ENCODE measurements at regions not wholly inside any gene's neighbourhood (a gene's known extent, or its start where the extent isn't known, plus 50 kb on each side); places are given as distances from the start of the nearest gene placed in this dataset.
"Not testable (repeated sequence)": the region's sequence is repeated elsewhere in the genome, so short reads cannot be mapped to it uniquely, and the experiment has no call there.

GRCh38 chr16:7233975-7234374 lies 98.7 kb upstream of the RBFOX1 start:
- H3K79me2 ChIP-seq (ENCODE audit: control insufficient read depth, low read length) = no peaks in the 10 kb centered on the region
- no peaks in the 10 kb centered on the region for H3K27me3 ChIP-seq (ENCODE audit: control insufficient read depth, low read length)
- no peaks in the 10 kb centered on the region for H4K20me1 ChIP-seq (ENCODE audit: control insufficient read depth, insufficient read depth, low read depth, low read length)
- no peaks in the 10 kb centered on the region for H3K36me3 ChIP-seq (ENCODE audit: control insufficient read depth, low read length)
- H3F3A ChIP-seq (ENCODE audit: control insufficient read depth, insufficient read depth) = no peaks in the 10 kb centered on the region
- no peak overlapping the region for H3K4me3 ChIP-seq (ENCODE audit: low read length)
- no peak overlapping the region for H3K4me2 ChIP-seq (ENCODE audit: low read length)
- TF ChIP-seq EZH2phosphoT487 (IDR thresholded peaks at IDR 0.05; ENCODE audit: borderline replicate concordance, low read length) = no peak
- TF ChIP-seq CTCF (IDR thresholded peaks at IDR 0.05; ENCODE audit: low read depth, low read length, poor library complexity, severe bottlenecking) = no peak
- H3K27ac ChIP-seq (ENCODE audit: low read depth, low read length) = no peak overlapping the region
- no peaks in the 10 kb centered on the region; the same call in 1 of the 2 replicates for H3K9me3 ChIP-seq (ENCODE audit: control insufficient read depth, insufficient read depth, low read length)
- H3K9me2 ChIP-seq (replicated peaks; ENCODE audit: control insufficient read depth, low read length) = no peaks in the 10 kb centered on the region
- H3K4me1 ChIP-seq (ENCODE audit: control insufficient read depth, low read length) = no peaks in the 10 kb centered on the region

- Histone ChIP-seq H3K9me2 (replicated peaks; ENCODE audit: control insufficient read depth, low read length) (no peaks in the 10 kb centered on the region), H3K4me2 (ENCODE audit: low read length) (no peak overlapping the region), H3K36me3 (ENCODE audit: control insufficient read depth, low read length) (no peaks in the 10 kb centered on the region), H3K9me3 (ENCODE audit: control insufficient read depth, insufficient read depth, low read length) (peaks cover 4% of the 10 kb centered on the region; the same call in 1 of the 2 replicates), H3F3A (ENCODE audit: control insufficient read depth, insufficient read depth) (no peaks in the 10 kb centered on the region), H3K27me3 (ENCODE audit: control insufficient read depth, low read length) (no peaks in the 10 kb centered on the region), H3K4me3 (ENCODE audit: low read length) (no peak overlapping the region), H3K79me2 (ENCODE audit: control insufficient read depth, low read length) (no peaks in the 10 kb centered on the region), H3K27ac (ENCODE audit: low read depth, low read length) (no peak overlapping the region), H3K4me1 (ENCODE audit: control insufficient read depth, low read length) (no peaks in the 10 kb centered on the region), H4K20me1 (ENCODE audit: control insufficient read depth, insufficient read depth, low read depth, low read length) (no peaks in the 10 kb centered on the region)
- TF ChIP-seq CTCF (IDR thresholded peaks at IDR 0.05; ENCODE audit: low read depth, low read length, poor library complexity, severe bottlenecking) = no peak
- no peak for TF ChIP-seq EZH2phosphoT487 (IDR thresholded peaks at IDR 0.05; ENCODE audit: borderline replicate concordance, low read length)
Measured at GRCh38 chr16:7231762-7232161, 100.9 kb upstream of the RBFOX1 start.

GRCh38 chr16:7229433-7230218 lies 103.0 kb upstream of the RBFOX1 start:
- H3K4me3 ChIP-seq (ENCODE audit: low read length); H3K27ac ChIP-seq (ENCODE audit: low read depth, low read length); H3K36me3 ChIP-seq (ENCODE audit: control insufficient read depth, low read length); H3K4me1 ChIP-seq (ENCODE audit: control insufficient read depth, low read length); H3K79me2 ChIP-seq (ENCODE audit: control insufficient read depth, low read length); H4K20me1 ChIP-seq (ENCODE audit: control insufficient read depth, insufficient read depth, low read depth, low read length); H3K4me2 ChIP-seq (ENCODE audit: low read length); H3K9me2 ChIP-seq (replicated peaks; ENCODE audit: control insufficient read depth, low read length); H3K27me3 ChIP-seq (ENCODE audit: control insufficient read depth, low read length); H3F3A ChIP-seq (ENCODE audit: control insufficient read depth, insufficient read depth); H3K9me3 ChIP-seq (ENCODE audit: control insufficient read depth, insufficient read depth, low read length): not testable (repeated sequence)

GRCh38 chr16:7227229-7227721 lies 105.4 kb upstream of the RBFOX1 start:
- Histone ChIP-seq H3K4me2 (ENCODE audit: low read length) (no peak overlapping the region), H3K27ac (ENCODE audit: low read depth, low read length) (no peak overlapping the region), H3K79me2 (ENCODE audit: control insufficient read depth, low read length) (no peaks in the 10 kb centered on the region), H3F3A (ENCODE audit: control insufficient read depth, insufficient read depth) (no peaks in the 10 kb centered on the region), H3K9me3 (ENCODE audit: control insufficient read depth, insufficient read depth, low read length) (peaks cover 4% of the 10 kb centered on the region; the same call in 1 of the 2 replicates), H3K4me3 (ENCODE audit: low read length) (no peak overlapping the region), H3K4me1 (ENCODE audit: control insufficient read depth, low read length) (no peaks in the 10 kb centered on the region), H4K20me1 (ENCODE audit: control insufficient read depth, insufficient read depth, low read depth, low read length) (no peaks in the 10 kb centered on the region), H3K9me2 (replicated peaks; ENCODE audit: control insufficient read depth, low read length) (no peaks in the 10 kb centered on the region), H3K27me3 (ENCODE audit: control insufficient read depth, low read length) (no peaks in the 10 kb centered on the region), H3K36me3 (ENCODE audit: control insufficient read depth, low read length) (no peaks in the 10 kb centered on the region)
- TF ChIP-seq CTCF (IDR thresholded peaks at IDR 0.05; ENCODE audit: low read depth, low read length, poor library complexity, severe bottlenecking) = no peak
- TF ChIP-seq EZH2phosphoT487 (IDR thresholded peaks at IDR 0.05; ENCODE audit: borderline replicate concordance, low read length) = no peak
